ENCODE measurements at regions not wholly inside any gene's neighbourhood (a gene's known extent, or its start where the extent isn't known, plus 50 kb on each side); places are given as distances from the start of the nearest gene placed in this dataset.

- H3K27ac Mint-ChIP-seq = no peak overlapping the region
- H3K4me1 Mint-ChIP-seq = no peaks in the 10 kb centered on the region
- H3K27me3 Mint-ChIP-seq (ENCODE audit: low read depth) = no peaks in the 10 kb centered on the region
- no peaks in the 10 kb centered on the region for H3K36me3 Mint-ChIP-seq (ENCODE audit: low read depth)
- no peak overlapping the region for H3K4me3 Mint-ChIP-seq
- TF ChIP-seq, protein P1, sequence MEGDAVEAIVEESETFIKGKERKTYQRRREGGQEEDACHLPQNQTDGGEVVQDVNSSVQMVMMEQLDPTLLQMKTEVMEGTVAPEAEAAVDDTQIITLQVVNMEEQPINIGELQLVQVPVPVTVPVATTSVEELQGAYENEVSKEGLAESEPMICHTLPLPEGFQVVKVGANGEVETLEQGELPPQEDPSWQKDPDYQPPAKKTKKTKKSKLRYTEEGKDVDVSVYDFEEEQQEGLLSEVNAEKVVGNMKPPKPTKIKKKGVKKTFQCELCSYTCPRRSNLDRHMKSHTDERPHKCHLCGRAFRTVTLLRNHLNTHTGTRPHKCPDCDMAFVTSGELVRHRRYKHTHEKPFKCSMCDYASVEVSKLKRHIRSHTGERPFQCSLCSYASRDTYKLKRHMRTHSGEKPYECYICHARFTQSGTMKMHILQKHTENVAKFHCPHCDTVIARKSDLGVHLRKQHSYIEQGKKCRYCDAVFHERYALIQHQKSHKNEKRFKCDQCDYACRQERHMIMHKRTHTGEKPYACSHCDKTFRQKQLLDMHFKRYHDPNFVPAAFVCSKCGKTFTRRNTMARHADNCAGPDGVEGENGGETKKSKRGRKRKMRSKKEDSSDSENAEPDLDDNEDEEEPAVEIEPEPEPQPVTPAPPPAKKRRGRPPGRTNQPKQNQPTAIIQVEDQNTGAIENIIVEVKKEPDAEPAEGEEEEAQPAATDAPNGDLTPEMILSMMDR (IDR thresholded peaks at IDR 0.05; ENCODE audit: unreplicated experiment in 3 of 3) = no peak
- H3K9me3 Mint-ChIP-seq = peaks cover 6% of the 10 kb centered on the region
Measured at GRCh38 chrX:147637190-147637589, 274.5 kb upstream of the FMR1 start.

GRCh38 chrX:147646949-147647723 is 264.6 kb upstream of the FMR1 start:
- no peak overlapping the region for H3K4me3 Mint-ChIP-seq
- no peaks in the 10 kb centered on the region for H3K36me3 Mint-ChIP-seq (ENCODE audit: low read depth)
- TF ChIP-seq, protein P1 (IDR thresholded peaks at IDR 0.05; ENCODE audit: unreplicated experiment in 3 of 3) = no peak
- peaks cover 13% of the 10 kb centered on the region for H3K9me3 Mint-ChIP-seq
- no peaks in the 10 kb centered on the region for H3K4me1 Mint-ChIP-seq
- H3K27me3 Mint-ChIP-seq (ENCODE audit: low read depth) = no peaks in the 10 kb centered on the region
- no peak overlapping the region for H3K27ac Mint-ChIP-seq

DNA sequence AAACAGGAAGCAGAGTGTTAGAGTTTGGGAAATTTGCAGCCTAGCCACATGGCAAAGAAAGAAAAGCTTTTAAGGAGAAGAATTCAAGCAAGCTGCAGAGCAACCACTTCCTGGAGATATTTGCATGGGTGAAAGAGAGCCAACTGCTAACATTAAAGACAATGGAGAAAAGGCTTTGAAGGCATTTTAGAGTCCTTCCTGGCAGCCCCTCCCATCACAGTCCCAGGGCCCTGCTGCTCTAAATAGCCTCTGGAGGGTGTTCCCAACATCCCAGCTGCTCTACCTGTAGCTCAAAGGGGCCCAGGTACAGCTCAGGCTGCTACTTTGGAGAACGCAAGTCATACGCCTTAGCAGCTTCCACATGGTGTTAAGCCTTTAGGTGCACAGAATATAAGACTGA is 235.9 kb upstream of the FMR1 start:
- H3K27ac Mint-ChIP-seq = no peak overlapping the region
- H3K4me3 Mint-ChIP-seq = no peak overlapping the region
- TF ChIP-seq, protein P1 (IDR thresholded peaks at IDR 0.05; ENCODE audit: unreplicated experiment in 3 of 3) = no peak
- peaks cover 2% of the 10 kb centered on the region for H3K9me3 Mint-ChIP-seq
- no peaks in the 10 kb centered on the region for H3K4me1 Mint-ChIP-seq
- H3K27me3 Mint-ChIP-seq (ENCODE audit: low read depth) = no peaks in the 10 kb centered on the region
- H3K36me3 Mint-ChIP-seq (ENCODE audit: low read depth) = no peaks in the 10 kb centered on the region

DNA sequence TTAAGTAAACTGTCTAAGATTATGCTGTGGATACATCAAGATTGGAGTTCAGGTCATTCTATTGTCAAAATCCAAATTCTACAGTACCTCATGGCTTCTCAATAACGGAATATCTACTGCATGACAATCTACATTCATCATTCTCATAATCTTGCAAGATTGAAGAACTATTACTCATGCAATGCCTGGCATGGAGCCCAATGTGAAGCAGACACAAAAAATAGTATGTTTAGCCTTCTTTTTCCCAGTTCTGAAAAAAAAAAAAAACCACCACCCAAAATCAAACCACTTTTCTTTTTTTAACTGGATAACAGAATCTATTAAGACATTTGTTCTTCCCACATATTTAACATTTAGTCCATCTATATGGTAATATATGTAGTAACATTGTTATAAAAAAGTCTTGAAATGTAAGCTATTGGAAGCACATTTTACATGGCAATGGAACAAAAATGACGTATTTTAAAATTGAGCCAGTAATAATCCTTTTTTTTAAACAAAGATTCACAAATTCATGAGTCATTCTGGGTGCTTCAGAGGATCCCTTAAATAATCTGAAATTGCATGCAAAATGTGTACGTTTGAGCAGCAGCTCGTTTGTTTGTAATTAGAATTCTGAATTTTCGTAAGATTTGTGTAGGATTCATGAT is 232.2 kb upstream of the FMR1 start:
- Mint-ChIP-seq H3K27me3 (ENCODE audit: low read depth) (no peaks in the 10 kb centered on the region), H3K4me1 (no peaks in the 10 kb centered on the region), H3K27ac (no peak overlapping the region), H3K36me3 (ENCODE audit: low read depth) (no peaks in the 10 kb centered on the region), H3K4me3 (no peak overlapping the region), H3K9me3 (peaks cover 18% of the 10 kb centered on the region)
- TF ChIP-seq, protein P1 (IDR thresholded peaks at IDR 0.05; ENCODE audit: unreplicated experiment in 3 of 3) = no peak

- Mint-ChIP-seq H3K4me1 (no peaks in the 10 kb centered on the region), H3K27ac (no peak overlapping the region), H3K36me3 (ENCODE audit: low read depth) (no peaks in the 10 kb centered on the region), H3K27me3 (ENCODE audit: low read depth) (peaks cover under 1% of the 10 kb centered on the region), H3K4me3 (no peak overlapping the region), H3K9me3 (peaks cover 20% of the 10 kb centered on the region)
- TF ChIP-seq, protein P1 (IDR thresholded peaks at IDR 0.05; ENCODE audit: unreplicated experiment in 3 of 3) = no peak
Measured at GRCh38 chrX:147680251-147680650, 231.5 kb upstream of the FMR1 start.
